ENCODE measurements at regions not wholly inside any gene's neighbourhood (a gene's known extent, or its start where the extent isn't known, plus 50 kb on each side); places are given as distances from the start of the nearest gene placed in this dataset.

GRCh38 chr3:104269771-104270170, 1096.9 kb upstream of the ALCAM start:
- H3K27ac Mint-ChIP-seq (ENCODE audit: unreplicated experiment), result no peak overlapping the region
- no peaks in the 10 kb centered on the region for H3K4me1 ChIP-seq
- TF ChIP-seq, protein P1, sequence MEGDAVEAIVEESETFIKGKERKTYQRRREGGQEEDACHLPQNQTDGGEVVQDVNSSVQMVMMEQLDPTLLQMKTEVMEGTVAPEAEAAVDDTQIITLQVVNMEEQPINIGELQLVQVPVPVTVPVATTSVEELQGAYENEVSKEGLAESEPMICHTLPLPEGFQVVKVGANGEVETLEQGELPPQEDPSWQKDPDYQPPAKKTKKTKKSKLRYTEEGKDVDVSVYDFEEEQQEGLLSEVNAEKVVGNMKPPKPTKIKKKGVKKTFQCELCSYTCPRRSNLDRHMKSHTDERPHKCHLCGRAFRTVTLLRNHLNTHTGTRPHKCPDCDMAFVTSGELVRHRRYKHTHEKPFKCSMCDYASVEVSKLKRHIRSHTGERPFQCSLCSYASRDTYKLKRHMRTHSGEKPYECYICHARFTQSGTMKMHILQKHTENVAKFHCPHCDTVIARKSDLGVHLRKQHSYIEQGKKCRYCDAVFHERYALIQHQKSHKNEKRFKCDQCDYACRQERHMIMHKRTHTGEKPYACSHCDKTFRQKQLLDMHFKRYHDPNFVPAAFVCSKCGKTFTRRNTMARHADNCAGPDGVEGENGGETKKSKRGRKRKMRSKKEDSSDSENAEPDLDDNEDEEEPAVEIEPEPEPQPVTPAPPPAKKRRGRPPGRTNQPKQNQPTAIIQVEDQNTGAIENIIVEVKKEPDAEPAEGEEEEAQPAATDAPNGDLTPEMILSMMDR (IDR thresholded peaks at IDR 0.05; ENCODE audit: insufficient read depth in 1 of 2, low read depth in 1 of 2, low read length in 1 of 2, severe bottlenecking in 1 of 2, unreplicated experiment in 1 of 2), result no peak
- H3K4me3 ChIP-seq (ENCODE audit: low read depth, low read length), result no peak overlapping the region
- H3K27me3 Mint-ChIP-seq (ENCODE audit: insufficient read depth, unreplicated experiment), result no peaks in the 10 kb centered on the region
- POLR2A ChIA-PET, result no interaction called here
- intact Hi-C loops (cut with micrococcal nuclease; ENCODE audit: unreplicated experiment), result no loop called here
- CTCF ChIA-PET, result no interaction called here
- H3K9me3 Mint-ChIP-seq (ENCODE audit: unreplicated experiment), result peaks cover 24% of the 10 kb centered on the region
- H3K4me3 Mint-ChIP-seq (ENCODE audit: unreplicated experiment), result no peak overlapping the region
- no peaks in the 10 kb centered on the region for H3K36me3 ChIP-seq (ENCODE audit: control insufficient read depth, insufficient read depth, low read length)
- H3K36me3 Mint-ChIP-seq (ENCODE audit: insufficient read depth, unreplicated experiment), result no peaks in the 10 kb centered on the region
- no peak for DNase-seq
- no peaks in the 10 kb centered on the region for H3K4me1 Mint-ChIP-seq (ENCODE audit: low read depth, unreplicated experiment)
- BruUV-seq (replicated peaks), result no TSS peak
- H3K27me3 ChIP-seq (replicated peaks; ENCODE audit: control insufficient read depth, insufficient read depth, low read length), result no peaks in the 10 kb centered on the region
- H3K9me3 ChIP-seq, result no peaks in the 10 kb centered on the region; the same call in 1 of the 2 replicates

DNA sequence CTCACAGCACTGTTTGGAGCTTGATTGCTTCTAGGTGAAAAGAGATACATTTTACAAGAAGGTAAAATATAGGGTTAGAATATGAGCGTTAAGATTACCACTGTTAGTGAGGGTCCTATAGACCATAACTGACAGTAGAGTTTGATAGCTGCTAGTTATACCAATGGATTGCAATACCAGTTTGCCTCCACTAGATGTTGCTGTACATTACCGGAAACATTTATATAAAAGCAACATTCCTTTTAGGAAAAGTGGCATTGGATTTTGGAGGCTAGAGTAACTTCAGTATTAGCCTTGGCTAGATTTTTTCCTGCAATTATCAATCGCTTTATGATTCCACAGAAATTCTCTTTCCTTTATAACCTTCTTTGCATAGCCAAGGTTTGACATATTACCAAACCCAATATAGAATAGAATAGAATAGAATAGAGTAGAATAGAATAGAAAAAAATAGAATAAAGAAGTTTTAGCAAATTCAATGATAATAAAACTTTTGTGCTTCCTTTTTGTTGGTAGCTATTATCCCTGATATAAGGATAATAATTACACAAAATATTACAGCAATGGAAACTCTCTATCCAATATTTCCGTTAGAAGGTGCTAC, 1093.6 kb upstream of the ALCAM start:
- H3K4me3 Mint-ChIP-seq (ENCODE audit: unreplicated experiment), result no peak overlapping the region
- no peaks in the 10 kb centered on the region for H3K36me3 Mint-ChIP-seq (ENCODE audit: insufficient read depth, unreplicated experiment)
- no peaks in the 10 kb centered on the region for H3K27me3 ChIP-seq (replicated peaks; ENCODE audit: control insufficient read depth, insufficient read depth, low read length)
- H3K9me3 Mint-ChIP-seq (ENCODE audit: unreplicated experiment), result peaks cover 19% of the 10 kb centered on the region
- TF ChIP-seq, protein P1 (IDR thresholded peaks at IDR 0.05; ENCODE audit: insufficient read depth in 1 of 2, low read depth in 1 of 2, low read length in 1 of 2, severe bottlenecking in 1 of 2, unreplicated experiment in 1 of 2), result peak in 1 of 2 experiments; percentile 38
- ChIA-PET CTCF (no interaction called here), POLR2A (no interaction called here)
- BruUV-seq (replicated peaks), result no TSS peak
- H3K4me1 ChIP-seq, result no peaks in the 10 kb centered on the region
- H3K27me3 Mint-ChIP-seq (ENCODE audit: insufficient read depth, unreplicated experiment), result no peaks in the 10 kb centered on the region
- no peak overlapping the region for H3K4me3 ChIP-seq (ENCODE audit: low read depth, low read length)
- H3K27ac Mint-ChIP-seq (ENCODE audit: unreplicated experiment), result no peak overlapping the region
- no peak for DNase-seq
- intact Hi-C loops (cut with micrococcal nuclease; ENCODE audit: unreplicated experiment), result no loop called here
- no peaks in the 10 kb centered on the region for H3K36me3 ChIP-seq (ENCODE audit: control insufficient read depth, insufficient read depth, low read length)
- no peaks in the 10 kb centered on the region for H3K4me1 Mint-ChIP-seq (ENCODE audit: low read depth, unreplicated experiment)
- H3K9me3 ChIP-seq, result no peaks in the 10 kb centered on the region; the same call in 1 of the 2 replicates

DNA sequence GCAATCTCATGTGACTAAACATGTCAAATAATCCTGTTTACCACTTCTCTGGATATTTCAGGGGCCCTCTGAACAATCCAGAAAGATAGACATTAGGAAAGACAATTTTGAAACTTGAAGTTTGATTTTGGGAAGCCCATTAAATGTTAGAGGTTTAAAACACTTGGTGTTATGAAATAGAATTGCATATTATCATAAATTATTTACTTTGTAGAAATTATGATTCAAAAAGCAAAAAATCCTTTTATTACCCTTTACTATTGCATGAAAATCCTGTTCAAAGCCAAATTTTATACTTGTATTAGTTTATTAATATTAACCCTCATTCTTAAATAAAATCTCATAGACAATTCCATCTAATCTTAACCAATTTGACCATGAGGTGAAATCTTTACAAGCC, 1091.5 kb upstream of the ALCAM start:
- peaks cover 3% of the 10 kb centered on the region; the same call in 1 of the 2 replicates for H3K9me3 ChIP-seq
- no peak for DNase-seq
- CTCF ChIA-PET, result no interaction called here
- H3K36me3 ChIP-seq (ENCODE audit: control insufficient read depth, insufficient read depth, low read length), result no peaks in the 10 kb centered on the region
- no peaks in the 10 kb centered on the region for H3K27me3 Mint-ChIP-seq (ENCODE audit: insufficient read depth, unreplicated experiment)
- H3K4me3 ChIP-seq (ENCODE audit: low read depth, low read length), result no peak overlapping the region
- H3K27me3 ChIP-seq (replicated peaks; ENCODE audit: control insufficient read depth, insufficient read depth, low read length), result no peaks in the 10 kb centered on the region
- no peaks in the 10 kb centered on the region for H3K4me1 Mint-ChIP-seq (ENCODE audit: low read depth, unreplicated experiment)
- intact Hi-C loops (cut with micrococcal nuclease; ENCODE audit: unreplicated experiment), result no loop called here
- H3K4me3 Mint-ChIP-seq (ENCODE audit: unreplicated experiment), result no peak overlapping the region
- H3K4me1 ChIP-seq, result no peaks in the 10 kb centered on the region
- BruUV-seq (replicated peaks), result no TSS peak
- TF ChIP-seq, protein P1 (IDR thresholded peaks at IDR 0.05; ENCODE audit: insufficient read depth in 1 of 2, low read depth in 1 of 2, low read length in 1 of 2, severe bottlenecking in 1 of 2, unreplicated experiment in 1 of 2), result no peak
- H3K9me3 Mint-ChIP-seq (ENCODE audit: unreplicated experiment), result peaks cover 23% of the 10 kb centered on the region
- H3K36me3 Mint-ChIP-seq (ENCODE audit: insufficient read depth, unreplicated experiment), result no peaks in the 10 kb centered on the region
- H3K27ac Mint-ChIP-seq (ENCODE audit: unreplicated experiment), result no peak overlapping the region
- POLR2A ChIA-PET, result no interaction called here

Data from Caco-2 (cell line).